ENCODE measurements at regions not wholly inside any gene's neighbourhood (a gene's known extent, or its start where the extent isn't known, plus 50 kb on each side); places are given as distances from the start of the nearest gene placed in this dataset.

DNA sequence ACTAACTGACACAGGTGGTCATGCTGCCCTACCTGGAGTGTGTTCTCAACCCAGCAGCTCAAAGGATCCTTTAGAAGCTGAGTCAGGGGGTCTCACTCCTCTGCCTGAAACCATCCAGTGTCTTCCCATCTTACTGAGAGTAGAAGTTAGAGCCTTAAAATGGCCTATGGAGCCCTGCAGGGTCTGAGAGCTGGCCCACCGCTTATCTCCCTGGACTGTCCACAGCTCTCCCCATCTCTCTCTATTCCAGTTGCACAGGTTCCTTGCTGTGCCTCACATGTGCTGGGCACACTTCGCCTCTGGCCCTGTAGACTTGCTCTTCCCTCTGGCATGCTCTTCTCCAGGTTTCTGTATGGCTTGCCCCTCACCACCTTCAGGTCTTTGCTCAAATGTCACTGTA, 148.6 kb upstream of the CACNA1E start:
- BruUV-seq (replicated peaks), result no TSS peak
- no peak for ATAC-seq (ENCODE audit: low read depth)
- Histone ChIP-seq H3K4me3 (ENCODE audit: insufficient read depth, low read depth, low read length) (no peak overlapping the region), H3K9me1 (ENCODE audit: insufficient read depth, low read length) (no peaks in the 10 kb centered on the region), H2AK5ac (ENCODE audit: low read depth, low read length) (no peak overlapping the region), H3K4me1 (ENCODE audit: control insufficient read depth, insufficient read depth, low read length) (no peaks in the 10 kb centered on the region), H4K20me1 (ENCODE audit: insufficient read depth, low read length) (no peaks in the 10 kb centered on the region; the same call in 1 of the 2 replicates), H2AK9ac (replicated peaks; ENCODE audit: low read depth, low read length, poor library complexity) (no peak overlapping the region), H2AFZ (replicated peaks; ENCODE audit: low read length, poor library complexity) (no peak overlapping the region), H3K79me1 (ENCODE audit: low read depth in 1 of 2, low read length in 2 of 2) (no peaks in the 10 kb centered on the region), H3K4me2 (ENCODE audit: low read depth, low read length) (no peak overlapping the region), H4K8ac (ENCODE audit: low read depth in 2 of 2, low read length in 2 of 2) (no peak overlapping the region), H3K23ac (ENCODE audit: low read depth, low read length) (no peak overlapping the region), H4K5ac (ENCODE audit: low read depth, low read length) (no peak overlapping the region), H3K36me3 (ENCODE audit: control insufficient read depth, insufficient read depth, low read length) (no peaks in the 10 kb centered on the region), H3K18ac (ENCODE audit: low read depth, low read length) (no peak overlapping the region), H3K4ac (ENCODE audit: low read depth, low read length) (no peak overlapping the region), H2BK5ac (ENCODE audit: low read depth, low read length, poor library complexity, severe bottlenecking) (no peak overlapping the region), H3K14ac (replicated peaks; ENCODE audit: low read depth, low read length) (no peak overlapping the region), H3K56ac (ENCODE audit: extremely low read depth, insufficient read depth, low read length) (no peak overlapping the region), H3K27ac (ENCODE audit: insufficient read depth, low read length) (no peak overlapping the region), H2BK120ac (ENCODE audit: low read depth, low read length) (no peak overlapping the region), H2BK20ac (ENCODE audit: low read depth, low read length) (no peak overlapping the region), H3K27me3 (ENCODE audit: control insufficient read depth, insufficient read depth, low read length) (no peaks in the 10 kb centered on the region), H3K9me3 (ENCODE audit: control insufficient read depth, insufficient read depth, low read length) (no peaks in the 10 kb centered on the region), H4K91ac (ENCODE audit: insufficient read depth, low read depth, low read length) (no peak overlapping the region), H3K9ac (ENCODE audit: low read depth, low read length) (no peak overlapping the region), H2BK15ac (ENCODE audit: low read depth, low read length) (no peak overlapping the region)
- in situ Hi-C loops (cut with MboI; ENCODE audit: low sequenced_read_pairs), result no loop called here
- no peak for TF ChIP-seq FOS (IDR thresholded peaks at IDR 0.05; ENCODE audit: low read depth, low read length)
- TF ChIP-seq USF2 (IDR thresholded peaks at IDR 0.05; ENCODE audit: low read depth, low read length), result no peak
- TF ChIP-seq CEBPB (IDR thresholded peaks at IDR 0.05; ENCODE audit: low read depth, low read length), result no peak
- TF ChIP-seq SMC3 (IDR thresholded peaks at IDR 0.05; ENCODE audit: low read depth, low read length), result no peak
- TF ChIP-seq, protein P1, sequence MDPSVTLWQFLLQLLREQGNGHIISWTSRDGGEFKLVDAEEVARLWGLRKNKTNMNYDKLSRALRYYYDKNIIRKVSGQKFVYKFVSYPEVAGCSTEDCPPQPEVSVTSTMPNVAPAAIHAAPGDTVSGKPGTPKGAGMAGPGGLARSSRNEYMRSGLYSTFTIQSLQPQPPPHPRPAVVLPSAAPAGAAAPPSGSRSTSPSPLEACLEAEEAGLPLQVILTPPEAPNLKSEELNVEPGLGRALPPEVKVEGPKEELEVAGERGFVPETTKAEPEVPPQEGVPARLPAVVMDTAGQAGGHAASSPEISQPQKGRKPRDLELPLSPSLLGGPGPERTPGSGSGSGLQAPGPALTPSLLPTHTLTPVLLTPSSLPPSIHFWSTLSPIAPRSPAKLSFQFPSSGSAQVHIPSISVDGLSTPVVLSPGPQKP (IDR thresholded peaks at IDR 0.05; ENCODE audit: borderline replicate concordance, low read depth, low read length), result no peak
- TF ChIP-seq MAZ (IDR thresholded peaks at IDR 0.05; ENCODE audit: borderline replicate concordance, low read depth, low read length), result no peak
- no peak for TF ChIP-seq CTCF (conservative IDR thresholded peaks at IDR 0.05; ENCODE audit: low read depth, low read length)
- no peak for TF ChIP-seq POLR2A (IDR thresholded peaks at IDR 0.05; ENCODE audit: low read depth, low read length)
- TF ChIP-seq RAD21 (IDR thresholded peaks at IDR 0.05; ENCODE audit: low read length), result no peak
- no peak for TF ChIP-seq MAFK (IDR thresholded peaks at IDR 0.05; ENCODE audit: low read depth, low read length)
- no peak for TF ChIP-seq MXI1 (IDR thresholded peaks at IDR 0.05; ENCODE audit: borderline replicate concordance, low read depth, low read length)
- no peak for TF ChIP-seq NFE2L2 (IDR thresholded peaks at IDR 0.05; ENCODE audit: low read depth, low read length)
- no peak for TF ChIP-seq RFX5 (IDR thresholded peaks at IDR 0.05; ENCODE audit: low read depth, low read length)
- TF ChIP-seq CHD1 (IDR thresholded peaks at IDR 0.05; ENCODE audit: low read depth, low read length), result no peak
- TF ChIP-seq BHLHE40 (IDR thresholded peaks at IDR 0.05; ENCODE audit: low read depth, low read length), result no peak
- TF ChIP-seq RCOR1 (IDR thresholded peaks at IDR 0.05; ENCODE audit: insufficient replicate concordance, low read length), result no peak
- POLR2A ChIA-PET (ENCODE audit: unreplicated experiment), result no interaction called here
- dilution Hi-C loops (cut with HindIII; ENCODE audit: low sequenced_read_pairs, unreplicated experiment), result no loop called here
- 50% methylated on average over 2 of the region's 2 CpGs; no CpG with 5 or more reads in 1 of the 2 experiments for WGBS, 2 experiments (ENCODE audit: extremely low coverage in 2 of 2, insufficient read length in 1 of 2)
- intact Hi-C loops (cut with micrococcal nuclease), result no loop called here
- CTCF ChIA-PET, result no interaction called here
- DNase-seq, result no peak

Data from IMR-90 (cell line).